ENCODE measurements at regions not wholly inside any gene's neighbourhood (a gene's known extent, or its start where the extent isn't known, plus 50 kb on each side); places are given as distances from the start of the nearest gene placed in this dataset.

- Histone ChIP-seq H3K27ac (no peak overlapping the region), H2AFZ (ENCODE audit: low read depth) (no peak overlapping the region), H4K20me1 (ENCODE audit: insufficient read depth) (no peaks in the 10 kb centered on the region), H3K4me1 (ENCODE audit: low read depth, poor library complexity, severe bottlenecking) (peaks cover 2% of the 10 kb centered on the region), H3K27me3 (ENCODE audit: insufficient read depth, low read depth) (no peaks in the 10 kb centered on the region), H3K4me3 (IDR thresholded peaks at IDR 0.05; ENCODE audit: insufficient read depth, low read depth, low read length) (no peak overlapping the region), H3K79me2 (ENCODE audit: insufficient read depth, low read depth) (no peaks in the 10 kb centered on the region), H3K4me2 (no peak overlapping the region), H3K9ac (no peak overlapping the region), H3K36me3 (ENCODE audit: insufficient read depth) (no peaks in the 10 kb centered on the region)
- TF ChIP-seq CTCF (conservative IDR thresholded peaks at IDR 0.05; ENCODE audit: low read depth, low read length): no peak
These were observed 448.9 kb downstream of the ADRA2A start for GRCh38 chr10:111525696-111526095.

- Histone ChIP-seq H3K27ac (no peak overlapping the region), H3K4me3 (IDR thresholded peaks at IDR 0.05; ENCODE audit: insufficient read depth, low read depth, low read length) (no peak overlapping the region), H2AFZ (ENCODE audit: low read depth) (no peak overlapping the region), H3K27me3 (ENCODE audit: insufficient read depth, low read depth) (no peaks in the 10 kb centered on the region), H3K4me1 (ENCODE audit: low read depth, poor library complexity, severe bottlenecking) (no peaks in the 10 kb centered on the region), H3K9ac (no peak overlapping the region), H4K20me1 (ENCODE audit: insufficient read depth) (no peaks in the 10 kb centered on the region), H3K79me2 (ENCODE audit: insufficient read depth, low read depth) (no peaks in the 10 kb centered on the region), H3K36me3 (ENCODE audit: insufficient read depth) (no peaks in the 10 kb centered on the region), H3K4me2 (no peak overlapping the region)
- no peak for TF ChIP-seq CTCF (conservative IDR thresholded peaks at IDR 0.05; ENCODE audit: low read depth, low read length)
These were observed 454.9 kb downstream of the ADRA2A start for GRCh38 chr10:111531690-111532089.

GRCh38 chr10:111532139-111532538, 455.3 kb downstream of the ADRA2A start:
- TF ChIP-seq CTCF (conservative IDR thresholded peaks at IDR 0.05; ENCODE audit: low read depth, low read length): no peak
- no peak overlapping the region for H3K27ac ChIP-seq
- H3K27me3 ChIP-seq (ENCODE audit: insufficient read depth, low read depth): no peaks in the 10 kb centered on the region
- no peak overlapping the region for H3K9ac ChIP-seq
- H2AFZ ChIP-seq (ENCODE audit: low read depth): no peak overlapping the region
- no peaks in the 10 kb centered on the region for H3K79me2 ChIP-seq (ENCODE audit: insufficient read depth, low read depth)
- no peak overlapping the region for H3K4me2 ChIP-seq
- H3K36me3 ChIP-seq (ENCODE audit: insufficient read depth): no peaks in the 10 kb centered on the region
- no peak overlapping the region for H3K4me3 ChIP-seq (IDR thresholded peaks at IDR 0.05; ENCODE audit: insufficient read depth, low read depth, low read length)
- no peaks in the 10 kb centered on the region for H4K20me1 ChIP-seq (ENCODE audit: insufficient read depth)
- H3K4me1 ChIP-seq (ENCODE audit: low read depth, poor library complexity, severe bottlenecking): no peaks in the 10 kb centered on the region

GRCh38 chr10:111539246-111539645, 462.4 kb downstream of the ADRA2A start:
- Histone ChIP-seq H3K4me3 (IDR thresholded peaks at IDR 0.05; ENCODE audit: insufficient read depth, low read depth, low read length) (no peak overlapping the region), H3K9ac (no peak overlapping the region), H4K20me1 (ENCODE audit: insufficient read depth) (no peaks in the 10 kb centered on the region), H2AFZ (ENCODE audit: low read depth) (no peak overlapping the region), H3K27ac (no peak overlapping the region), H3K27me3 (ENCODE audit: insufficient read depth, low read depth) (no peaks in the 10 kb centered on the region), H3K36me3 (ENCODE audit: insufficient read depth) (no peaks in the 10 kb centered on the region), H3K4me2 (no peak overlapping the region), H3K79me2 (ENCODE audit: insufficient read depth, low read depth) (no peaks in the 10 kb centered on the region), H3K4me1 (ENCODE audit: low read depth, poor library complexity, severe bottlenecking) (no peaks in the 10 kb centered on the region)
- no peak for TF ChIP-seq CTCF (conservative IDR thresholded peaks at IDR 0.05; ENCODE audit: low read depth, low read length)

- Histone ChIP-seq H4K20me1 (ENCODE audit: insufficient read depth) (no peaks in the 10 kb centered on the region), H2AFZ (ENCODE audit: low read depth) (no peak overlapping the region), H3K9ac (no peak overlapping the region), H3K4me1 (ENCODE audit: low read depth, poor library complexity, severe bottlenecking) (no peaks in the 10 kb centered on the region), H3K27me3 (ENCODE audit: insufficient read depth, low read depth) (no peaks in the 10 kb centered on the region), H3K36me3 (ENCODE audit: insufficient read depth) (no peaks in the 10 kb centered on the region), H3K4me2 (no peak overlapping the region), H3K4me3 (IDR thresholded peaks at IDR 0.05; ENCODE audit: insufficient read depth, low read depth, low read length) (no peak overlapping the region), H3K27ac (no peak overlapping the region), H3K79me2 (ENCODE audit: insufficient read depth, low read depth) (no peaks in the 10 kb centered on the region)
- no peak for TF ChIP-seq CTCF (conservative IDR thresholded peaks at IDR 0.05; ENCODE audit: low read depth, low read length)
These were observed 467.0 kb downstream of the ADRA2A start for GRCh38 chr10:111543854-111544253.

All from KMS-11 (cell line).